ENCODE measurements at regions not wholly inside any gene's neighbourhood (a gene's known extent, or its start where the extent isn't known, plus 50 kb on each side); places are given as distances from the start of the nearest gene placed in this dataset.

- DNase-seq (ENCODE audit: low spot score) = no peak
- H3K27ac ChIP-seq = no peak overlapping the region
- no peak overlapping the region for H3K4me3 ChIP-seq
- TF ChIP-seq, protein P1, sequence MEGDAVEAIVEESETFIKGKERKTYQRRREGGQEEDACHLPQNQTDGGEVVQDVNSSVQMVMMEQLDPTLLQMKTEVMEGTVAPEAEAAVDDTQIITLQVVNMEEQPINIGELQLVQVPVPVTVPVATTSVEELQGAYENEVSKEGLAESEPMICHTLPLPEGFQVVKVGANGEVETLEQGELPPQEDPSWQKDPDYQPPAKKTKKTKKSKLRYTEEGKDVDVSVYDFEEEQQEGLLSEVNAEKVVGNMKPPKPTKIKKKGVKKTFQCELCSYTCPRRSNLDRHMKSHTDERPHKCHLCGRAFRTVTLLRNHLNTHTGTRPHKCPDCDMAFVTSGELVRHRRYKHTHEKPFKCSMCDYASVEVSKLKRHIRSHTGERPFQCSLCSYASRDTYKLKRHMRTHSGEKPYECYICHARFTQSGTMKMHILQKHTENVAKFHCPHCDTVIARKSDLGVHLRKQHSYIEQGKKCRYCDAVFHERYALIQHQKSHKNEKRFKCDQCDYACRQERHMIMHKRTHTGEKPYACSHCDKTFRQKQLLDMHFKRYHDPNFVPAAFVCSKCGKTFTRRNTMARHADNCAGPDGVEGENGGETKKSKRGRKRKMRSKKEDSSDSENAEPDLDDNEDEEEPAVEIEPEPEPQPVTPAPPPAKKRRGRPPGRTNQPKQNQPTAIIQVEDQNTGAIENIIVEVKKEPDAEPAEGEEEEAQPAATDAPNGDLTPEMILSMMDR (IDR thresholded peaks at IDR 0.05) = no peak
Measured at GRCh38 chr13:33976965-33977364, 159.0 kb downstream of the RFC3 start.

- DNase-seq (ENCODE audit: low spot score) = no peak
- Histone ChIP-seq H3K27ac (no peak overlapping the region), H3K4me3 (no peak overlapping the region)
- TF ChIP-seq, protein P1 (IDR thresholded peaks at IDR 0.05) = no peak
Measured at GRCh38 chr13:33978653-33979052, 160.7 kb downstream of the RFC3 start.

DNA sequence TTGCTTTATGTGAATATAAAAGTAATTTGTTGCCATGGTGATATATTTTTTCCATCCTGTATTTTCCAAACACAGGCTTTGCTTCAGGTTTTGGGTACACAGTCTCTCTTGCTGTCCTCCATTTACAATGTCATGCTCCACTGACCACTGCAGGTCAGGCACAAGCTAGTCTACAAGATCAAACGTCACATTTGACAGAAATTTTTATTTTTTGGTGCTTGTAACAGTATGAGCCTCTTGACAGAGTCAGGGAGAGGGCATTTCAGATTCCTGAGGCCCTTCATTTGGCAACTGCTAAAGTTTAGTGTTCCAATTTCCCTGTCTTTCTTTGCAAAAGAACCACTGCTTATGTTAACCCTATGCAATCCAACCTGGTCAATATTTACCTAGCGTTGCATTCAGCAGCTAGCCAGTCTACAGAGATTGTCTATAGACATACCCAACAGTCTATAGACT is 175.0 kb downstream of the RFC3 start:
- DNase-seq (ENCODE audit: low spot score) = no peak
- Histone ChIP-seq H3K27ac (no peak overlapping the region), H3K4me3 (no peak overlapping the region)
- TF ChIP-seq, protein P1 (IDR thresholded peaks at IDR 0.05) = no peak

DNA sequence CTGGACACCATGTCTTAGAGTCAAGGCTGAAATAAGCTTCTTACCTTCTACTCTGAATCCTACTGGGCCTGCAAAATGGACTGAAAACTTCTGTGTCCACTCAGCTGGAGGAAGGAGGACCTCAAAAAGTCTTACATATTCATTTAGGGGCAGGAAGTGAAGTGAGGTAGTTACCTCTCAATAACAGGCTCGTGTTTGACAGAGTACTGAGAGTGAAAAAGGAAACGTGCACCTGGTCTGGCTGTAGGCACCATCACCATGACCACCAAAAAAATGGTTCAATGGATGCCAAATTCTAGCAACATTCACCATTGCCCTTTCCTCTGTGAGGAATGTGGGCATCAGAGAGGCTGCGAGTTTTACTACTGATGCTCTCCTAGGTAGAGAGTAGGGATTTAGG is 176.2 kb downstream of the RFC3 start:
- DNase-seq (ENCODE audit: low spot score) = no peak
- Histone ChIP-seq H3K4me3 (no peak overlapping the region), H3K27ac (no peak overlapping the region)
- TF ChIP-seq, protein P1 (IDR thresholded peaks at IDR 0.05) = no peak

GRCh38 chr13:33994826-33995502 is 177.0 kb downstream of the RFC3 start:
- DNase-seq (ENCODE audit: low spot score) = no peak
- TF ChIP-seq, protein P1 (IDR thresholded peaks at IDR 0.05) = no peak
- Histone ChIP-seq H3K27ac (no peak overlapping the region), H3K4me3 (no peak overlapping the region)

DNA sequence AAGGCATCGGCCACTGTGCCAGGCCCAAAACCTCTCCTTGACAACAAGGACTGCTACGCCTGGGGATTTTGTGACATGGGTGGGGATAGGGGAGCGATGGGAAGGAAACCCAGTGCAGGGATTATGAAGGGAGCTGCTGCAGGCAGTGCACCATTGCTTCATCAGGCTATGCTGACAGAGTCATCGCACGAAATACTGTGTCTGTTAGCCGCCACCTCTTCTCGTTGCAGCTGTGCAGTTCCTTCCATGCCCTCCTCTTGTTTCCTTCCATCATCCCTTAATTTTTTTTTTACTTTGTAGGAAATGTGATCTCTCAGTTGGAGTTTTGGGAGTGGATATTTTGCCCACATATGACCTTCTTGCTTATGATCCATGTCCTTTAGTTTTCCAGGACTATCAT is 178.7 kb downstream of the RFC3 start:
- Histone ChIP-seq H3K4me3 (no peak overlapping the region), H3K27ac (no peak overlapping the region)
- TF ChIP-seq, protein P1 (IDR thresholded peaks at IDR 0.05) = no peak
- DNase-seq (ENCODE audit: low spot score) = no peak

DNA sequence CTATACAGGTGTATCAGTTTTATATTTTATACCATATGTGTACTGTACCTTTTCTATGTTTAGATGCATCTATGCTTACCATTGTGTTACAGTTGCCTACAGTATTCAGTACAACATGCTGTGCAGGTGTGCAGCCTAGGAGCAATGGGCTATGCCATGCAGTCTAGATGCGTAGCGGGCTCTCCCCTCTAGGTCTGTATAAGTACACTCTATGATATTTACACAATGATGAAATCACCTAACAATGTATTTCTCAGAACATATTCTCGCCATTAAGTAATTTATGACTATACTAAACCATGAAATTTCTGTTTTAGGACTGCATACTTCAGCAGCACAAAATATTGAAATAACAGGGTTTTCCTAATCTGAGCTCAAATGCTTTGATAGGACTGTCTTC is 179.6 kb downstream of the RFC3 start:
- Histone ChIP-seq H3K4me3 (no peak overlapping the region), H3K27ac (no peak overlapping the region)
- TF ChIP-seq, protein P1 (IDR thresholded peaks at IDR 0.05) = no peak
- DNase-seq (ENCODE audit: low spot score) = no peak

All from coronary artery (tissue), 2 donors.